ENCODE measurements at regions not wholly inside any gene's neighbourhood (a gene's known extent, or its start where the extent isn't known, plus 50 kb on each side); places are given as distances from the start of the nearest gene placed in this dataset.

GRCh38 chr12:87165733-87166375 is 863.3 kb downstream of the C12orf50 start:
- no peak for ATAC-seq
- WGBS (ENCODE audit: insufficient coverage) = 94% methylated on average over 3 of the region's 3 CpGs
- no peaks in the 10 kb centered on the region for H3K27me3 Mint-ChIP-seq (ENCODE audit: low read depth in 2 of 2)
- DNase-seq = no peak
- H3K4me3 Mint-ChIP-seq = no peak overlapping the region
- no peak overlapping the region for H3K27ac Mint-ChIP-seq
- Histone ChIP-seq H3K36me3 (ENCODE audit: control insufficient read depth, insufficient read depth, low read length) (no peaks in the 10 kb centered on the region), H3K4me3 (ENCODE audit: low read length) (no peak overlapping the region), H3K4me1 (ENCODE audit: control insufficient read depth, insufficient read depth, low read length) (no peaks in the 10 kb centered on the region), H3K27me3 (ENCODE audit: control insufficient read depth, insufficient read depth, low read length) (no peaks in the 10 kb centered on the region), H3K27ac (ENCODE audit: low read length) (no peak overlapping the region), H3K9me3 (ENCODE audit: control insufficient read depth, insufficient read depth, low read length) (peaks cover 9% of the 10 kb centered on the region)
- H3K9me3 Mint-ChIP-seq = peaks cover 11 to 25% of the 10 kb centered on the region in 2 donors
- intact Hi-C loops (cut with micrococcal nuclease) = no loop called here
- H3K36me3 Mint-ChIP-seq = peaks cover 6% of the 10 kb centered on the region
- no peaks in the 10 kb centered on the region for H3K4me1 Mint-ChIP-seq
- TF ChIP-seq CTCF (IDR thresholded peaks at IDR 0.05) = no peak

GRCh38 chr12:87163122-87163521 is 866.1 kb downstream of the C12orf50 start:
- H3K36me3 Mint-ChIP-seq = peaks cover 7% of the 10 kb centered on the region
- ATAC-seq = no peak
- peaks cover 16 to 24% of the 10 kb centered on the region in 2 donors for H3K9me3 Mint-ChIP-seq
- no peak for DNase-seq
- Histone ChIP-seq H3K27ac (ENCODE audit: low read length) (no peak overlapping the region), H3K4me1 (ENCODE audit: control insufficient read depth, insufficient read depth, low read length) (no peaks in the 10 kb centered on the region), H3K4me3 (ENCODE audit: low read length) (no peak overlapping the region), H3K9me3 (ENCODE audit: control insufficient read depth, insufficient read depth, low read length) (peaks cover 9% of the 10 kb centered on the region), H3K36me3 (ENCODE audit: control insufficient read depth, insufficient read depth, low read length) (no peaks in the 10 kb centered on the region), H3K27me3 (ENCODE audit: control insufficient read depth, insufficient read depth, low read length) (no peaks in the 10 kb centered on the region)
- TF ChIP-seq CTCF (IDR thresholded peaks at IDR 0.05) = no peak
- no peak overlapping the region for H3K27ac Mint-ChIP-seq
- H3K4me1 Mint-ChIP-seq = no peaks in the 10 kb centered on the region
- 46% methylated on average over 1 of the region's 1 CpG for WGBS (ENCODE audit: insufficient coverage)
- intact Hi-C loops (cut with micrococcal nuclease) = no loop called here
- H3K27me3 Mint-ChIP-seq (ENCODE audit: low read depth in 2 of 2) = no peaks in the 10 kb centered on the region
- H3K4me3 Mint-ChIP-seq = no peak overlapping the region

- Mint-ChIP-seq H3K36me3 (peaks cover 7% of the 10 kb centered on the region), H3K27me3 (ENCODE audit: low read depth in 2 of 2) (no peaks in the 10 kb centered on the region), H3K9me3 (peaks cover 17 to 19% of the 10 kb centered on the region in 2 donors), H3K27ac (no peak overlapping the region), H3K4me3 (no peak overlapping the region), H3K4me1 (no peaks in the 10 kb centered on the region)
- DNase-seq = no peak
- WGBS (ENCODE audit: insufficient coverage) = 95% methylated on average over 1 of the region's 1 CpG
- H3K4me3 ChIP-seq (ENCODE audit: low read length) = no peak overlapping the region
- no peak for TF ChIP-seq CTCF (IDR thresholded peaks at IDR 0.05)
- peaks cover 8% of the 10 kb centered on the region for H3K9me3 ChIP-seq (ENCODE audit: control insufficient read depth, insufficient read depth, low read length)
- H3K36me3 ChIP-seq (ENCODE audit: control insufficient read depth, insufficient read depth, low read length) = no peaks in the 10 kb centered on the region
- no peaks in the 10 kb centered on the region for H3K27me3 ChIP-seq (ENCODE audit: control insufficient read depth, insufficient read depth, low read length)
- intact Hi-C loops (cut with micrococcal nuclease) = no loop called here
- H3K4me1 ChIP-seq (ENCODE audit: control insufficient read depth, insufficient read depth, low read length) = no peaks in the 10 kb centered on the region
- no peak for ATAC-seq
- H3K27ac ChIP-seq (ENCODE audit: low read length) = no peak overlapping the region
Observed at GRCh38 chr12:87160848-87161601, 868.2 kb downstream of the C12orf50 start.
